GM13976 (cell line): ENCODE measurements at regions not wholly inside any gene's neighbourhood (a gene's known extent, or its start where the extent isn't known, plus 50 kb on each side); places are given as distances from the start of the nearest gene placed in this dataset.

Source experiments
- DNase-seq: peaks from one replicate; pipeline ENCODE4 v3.0.0; 2012; ENCODE audit warnings: low spot score
- CTCF ChIP-seq: IDR thresholded peaks from 2 replicates; pipeline ENCODE4 v1.5.1; 2012; ENCODE audit warnings: borderline replicate concordance, mild to moderate bottlenecking; ENCODE audit not compliant: insufficient read depth; ENCODE audit errors: extremely low read depth, missing control alignments, control extremely low read depth
- in situ Hi-C: fragments of 300-500 bp; cut with MboI; formaldehyde crosslinking; loops from one replicate; pipeline ENCODE4 v1.12.0; 2022; ENCODE audit warnings: low sequenced_read_pairs, mixed read lengths, inconsistent platforms; ENCODE audit not compliant: unreplicated experiment

GRCh38 chr6:113006494-113006893 is 659.4 kb downstream of the RFPL4B start:
- no peak for DNase-seq
- no peak for TF ChIP-seq CTCF
- in situ Hi-C loops, result no loop called here

- TF ChIP-seq CTCF, result no peak
- DNase-seq, result no peak
- in situ Hi-C loops, result no loop called here
Measured at GRCh38 chr6:113009682-113010081, 662.6 kb downstream of the RFPL4B start.

DNA sequence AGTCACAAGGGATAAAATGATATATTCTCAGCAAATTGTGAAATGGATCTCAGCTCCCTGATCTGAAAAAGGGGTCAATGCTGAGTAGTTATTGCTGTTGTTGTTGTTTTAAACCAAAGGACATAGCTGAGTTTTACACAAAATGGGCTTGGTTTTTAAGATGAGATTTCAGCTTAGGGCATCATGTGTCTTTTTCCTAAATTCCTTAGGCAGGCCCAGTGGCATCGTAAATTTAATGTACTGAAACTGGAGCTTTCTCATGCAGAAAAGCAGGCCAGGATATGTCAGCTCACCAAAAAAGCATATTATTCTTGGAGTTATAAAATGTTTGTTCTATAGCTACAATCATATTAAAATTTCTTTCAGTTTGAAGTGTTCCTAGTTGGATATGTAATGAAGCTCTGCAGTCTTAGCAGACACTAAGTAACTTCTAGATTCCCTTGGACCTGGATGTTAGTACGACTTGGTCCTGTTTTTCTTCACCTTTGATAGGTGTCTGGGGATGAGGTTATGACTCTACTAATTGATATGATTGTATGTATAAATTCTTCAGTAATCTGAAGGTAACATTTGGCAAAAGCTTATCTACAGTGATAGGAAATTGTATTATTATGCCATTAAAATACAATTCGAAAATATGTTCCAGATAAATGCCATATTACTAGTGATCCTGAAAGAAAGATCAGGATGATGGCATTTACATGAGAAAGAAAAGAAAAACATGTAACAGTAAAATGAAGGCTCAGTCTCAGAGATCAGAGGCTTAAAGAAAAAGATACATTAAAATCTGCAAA is 663.3 kb downstream of the RFPL4B start:
- TF ChIP-seq CTCF, result no peak
- in situ Hi-C loops, result no loop called here

GRCh38 chr6:113011389-113011788 is 664.3 kb downstream of the RFPL4B start:
- in situ Hi-C loops, result no loop called here
- DNase-seq, result no peak
- TF ChIP-seq CTCF, result no peak

More for the DNA sequence above, 663.3 kb downstream of the RFPL4B start:
- DNase-seq, result no peak

GRCh38 chr6:113011801-113012200 is 664.7 kb downstream of the RFPL4B start:
- in situ Hi-C loops, result no loop called here

DNA sequence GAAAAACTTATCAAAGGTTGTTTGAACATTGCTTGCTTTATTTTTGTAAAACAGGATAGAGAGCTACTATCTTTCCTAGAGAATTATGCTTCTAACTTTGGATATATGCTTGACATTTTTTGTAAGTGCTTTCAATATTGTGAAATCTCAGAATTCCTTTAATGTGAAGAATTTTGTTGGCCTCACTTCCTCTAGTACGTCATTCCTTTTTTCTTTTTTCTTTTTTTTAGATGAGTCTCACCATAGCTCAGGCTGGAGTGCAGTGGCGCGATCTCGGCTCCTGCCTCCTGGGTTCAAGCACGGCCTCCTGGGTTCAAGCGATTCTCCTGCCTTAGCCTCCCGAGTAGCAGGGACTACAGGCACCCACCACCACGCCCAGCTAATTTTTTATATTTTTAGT is 668.1 kb downstream of the RFPL4B start:
- in situ Hi-C loops, result no loop called here
- no peak for DNase-seq
- TF ChIP-seq CTCF, result no peak

More at GRCh38 chr6:113011801-113012200, 664.7 kb downstream of the RFPL4B start:
- no peak for TF ChIP-seq CTCF
- no peak for DNase-seq
